GM21447 (cell line): ENCODE measurements at regions not wholly inside any gene's neighbourhood (a gene's known extent, or its start where the extent isn't known, plus 50 kb on each side); places are given as distances from the start of the nearest gene placed in this dataset.
"Not testable (repeated sequence)": the region's sequence is repeated elsewhere in the genome, so short reads cannot be mapped to it uniquely, and the experiment has no call there.

Experiments used
- ATAC-seq: cut with Tn5 transposase; IDR thresholded peaks from one replicate; pipeline ENCODE4 v1.9.1; 2021; ENCODE audit not compliant: unreplicated experiment

GRCh38 chr3:83251490-83251889, 1490.0 kb upstream of the GBE1 start:
- no peak for ATAC-seq

DNA sequence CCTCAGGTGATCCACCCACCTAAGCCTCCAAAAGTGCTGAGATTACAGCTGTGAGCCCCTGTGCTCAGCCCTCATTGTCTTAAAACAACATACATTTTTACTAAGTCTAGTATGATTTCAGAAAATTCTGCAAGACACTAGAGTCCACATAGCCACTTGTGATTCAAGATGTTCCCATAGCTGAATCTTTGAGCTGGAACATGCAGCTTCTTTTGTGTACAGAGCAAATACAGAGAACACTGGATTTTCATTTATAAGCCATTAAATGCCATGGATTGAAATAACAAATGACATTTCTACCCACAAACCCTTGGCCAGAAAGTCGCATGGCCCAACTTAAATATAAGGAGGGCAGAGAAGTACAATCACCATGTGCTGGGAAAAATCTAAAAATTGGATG, 1489.2 kb upstream of the GBE1 start:
- no peak for ATAC-seq

- no peak for ATAC-seq
Observed at GRCh38 chr3:83248454-83248853, 1487.0 kb upstream of the GBE1 start.

GRCh38 chr3:83235180-83235814, 1473.9 kb upstream of the GBE1 start:
- no peak for ATAC-seq

- no peak for ATAC-seq
Observed at GRCh38 chr3:83233715-83234114, 1472.3 kb upstream of the GBE1 start.

DNA sequence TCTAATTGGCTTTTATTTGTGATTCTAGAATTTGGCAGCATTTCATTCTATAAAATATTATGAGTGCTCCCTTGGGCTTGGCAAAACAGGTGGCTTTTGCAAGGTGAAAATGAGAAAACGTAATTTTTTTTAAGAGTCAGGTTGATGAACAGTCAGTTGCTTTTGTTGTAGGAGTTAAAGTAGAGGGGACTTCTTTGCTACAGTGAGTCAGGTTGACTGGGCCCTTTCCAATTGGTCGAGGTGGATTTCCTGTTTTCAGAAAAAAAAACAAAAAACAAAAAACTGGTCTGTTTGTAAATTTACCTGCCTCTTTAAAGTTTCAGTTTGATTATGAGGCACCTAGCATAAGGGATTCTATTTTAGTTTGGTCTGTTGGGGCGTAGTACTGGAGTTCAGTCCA, 1469.4 kb upstream of the GBE1 start:
- no peak for ATAC-seq

DNA sequence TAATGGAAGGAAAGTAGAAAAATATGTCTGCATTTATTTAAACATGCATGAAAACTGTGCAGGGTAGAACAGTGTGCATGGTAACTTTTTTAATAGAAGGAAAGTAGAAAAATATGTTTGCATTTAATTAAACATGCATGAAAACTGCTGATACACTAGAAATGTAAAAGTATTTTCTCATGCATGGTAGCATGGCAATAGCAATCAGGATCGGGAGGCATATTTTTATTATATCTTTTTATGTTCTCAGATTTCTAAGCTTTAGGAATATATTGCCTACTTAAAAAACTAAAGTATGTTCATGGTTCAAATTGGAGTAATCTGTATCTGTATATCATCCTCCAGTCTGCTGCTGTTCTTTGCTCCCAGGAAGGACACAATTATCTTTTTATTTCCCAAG, 1468.9 kb upstream of the GBE1 start:
- ATAC-seq = no peak

- ATAC-seq = no peak
Observed at GRCh38 chr3:83226751-83227150, 1465.3 kb upstream of the GBE1 start.

DNA sequence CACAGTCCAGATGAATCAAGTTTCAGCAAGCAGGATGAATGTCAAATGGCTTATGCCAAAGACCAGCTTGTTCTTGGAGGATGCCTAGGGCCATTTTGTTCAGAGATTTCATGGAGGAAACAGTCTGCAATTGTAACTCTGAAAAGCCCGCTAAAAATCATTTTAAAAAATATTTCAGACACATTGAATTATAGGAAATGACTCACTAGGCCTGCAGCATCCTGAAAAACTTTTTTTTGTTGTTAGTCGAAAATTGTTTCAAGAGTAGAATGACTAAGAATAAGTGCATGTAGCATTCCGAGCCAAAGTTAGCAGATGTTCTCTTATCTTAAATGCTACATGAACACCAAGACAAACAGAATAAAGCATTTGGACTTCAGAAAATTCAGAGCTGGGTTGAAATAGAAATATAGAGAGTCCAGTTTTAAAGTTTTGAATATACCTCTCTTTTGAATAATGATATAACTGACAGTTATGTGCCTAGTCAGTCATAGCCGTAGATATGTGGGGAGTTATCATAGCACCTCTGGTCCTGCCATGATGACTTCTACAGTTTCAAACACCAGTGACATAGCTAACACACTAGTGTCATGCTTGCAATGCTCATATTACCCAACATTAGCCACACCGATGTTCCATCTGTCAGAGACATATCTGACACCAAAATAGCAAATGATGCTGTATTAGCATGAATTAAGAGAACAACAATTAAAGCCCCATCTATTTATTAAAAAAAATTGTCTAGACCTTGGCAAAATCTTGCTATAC, 1462.8 kb upstream of the GBE1 start:
- ATAC-seq = no peak

DNA sequence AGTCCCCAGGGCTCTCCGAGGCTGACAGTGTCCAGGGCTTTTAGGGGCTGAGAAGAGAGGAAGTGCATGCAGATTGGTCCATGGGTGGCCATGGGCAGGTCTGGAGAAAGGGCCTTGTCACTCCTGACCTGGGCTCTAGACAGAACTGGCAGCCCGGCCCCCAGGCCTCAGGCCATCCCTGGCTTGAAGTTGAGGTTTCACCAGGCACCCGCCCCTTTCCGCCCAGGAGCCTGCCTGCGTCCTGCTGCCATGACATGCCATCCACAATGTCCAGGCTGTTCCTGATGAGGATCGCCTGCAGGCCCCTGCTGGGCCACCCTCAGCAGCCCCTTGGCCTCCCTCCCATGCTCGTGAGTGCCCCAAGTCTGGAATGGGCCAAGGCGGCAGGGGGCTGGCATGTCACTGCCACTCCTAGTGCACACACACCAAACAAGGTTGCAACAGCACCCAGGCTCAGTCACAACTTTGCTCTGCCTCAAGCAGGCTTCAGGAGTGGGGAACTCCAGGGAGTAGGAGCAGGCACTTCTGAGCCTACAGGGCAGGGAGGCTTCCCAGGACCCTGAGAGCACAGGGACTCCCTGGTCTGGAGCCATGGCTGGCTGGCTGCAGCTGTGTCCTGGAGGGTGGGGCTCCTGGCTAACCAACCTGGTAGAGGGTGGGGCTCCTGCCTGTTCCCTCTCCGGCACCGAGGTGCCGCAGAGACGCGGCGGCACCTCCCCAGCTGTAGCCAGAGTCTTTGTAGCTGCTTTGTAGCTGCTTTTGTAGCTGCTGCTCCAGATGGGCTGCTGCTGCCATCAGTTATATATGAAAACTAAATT, 1457.1 kb upstream of the GBE1 start:
- ATAC-seq = no peak

- not testable (repeated sequence) for ATAC-seq
Observed at GRCh38 chr3:83217595-83218118, 1456.2 kb upstream of the GBE1 start.

DNA sequence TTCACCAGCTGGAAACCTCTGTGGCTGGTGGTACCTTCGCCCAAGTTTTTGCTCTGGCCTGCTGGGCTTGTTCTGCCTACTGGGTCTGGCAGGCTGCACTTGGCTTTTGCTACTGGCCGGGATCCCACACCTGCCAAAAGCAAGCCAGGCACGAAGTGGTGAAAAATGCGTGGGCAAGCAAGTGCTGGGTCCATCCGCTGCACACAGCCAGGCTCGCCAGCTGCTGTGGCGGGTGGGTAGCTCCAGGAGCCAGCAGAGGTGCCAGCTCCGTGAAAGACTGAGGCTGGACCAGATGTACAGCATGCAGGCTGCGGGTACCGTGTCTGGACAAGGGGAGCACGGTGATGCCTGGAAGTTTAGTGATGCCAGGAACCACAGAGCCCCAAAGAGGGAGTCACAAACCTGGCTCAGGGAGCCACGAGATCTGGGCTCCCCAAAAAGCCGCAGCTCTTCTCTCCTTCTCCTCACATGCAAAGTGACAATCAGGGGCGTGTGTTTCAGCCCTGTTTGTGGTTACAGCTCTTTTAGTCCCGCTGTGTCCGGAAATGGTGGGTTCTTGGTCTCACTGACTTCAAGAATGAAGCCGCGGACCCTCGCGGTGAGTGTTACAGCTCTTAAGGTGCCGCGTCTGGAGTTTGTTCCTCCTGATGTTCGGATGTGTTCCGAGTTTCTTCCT, 1455.6 kb upstream of the GBE1 start:
- ATAC-seq = no peak

- no peak for ATAC-seq
Observed at GRCh38 chr3:83195243-83195642, 1433.8 kb upstream of the GBE1 start.

- ATAC-seq = no peak
Observed at GRCh38 chr3:83193526-83193925, 1432.1 kb upstream of the GBE1 start.

GRCh38 chr3:83189634-83190033, 1428.2 kb upstream of the GBE1 start:
- no peak for ATAC-seq

DNA sequence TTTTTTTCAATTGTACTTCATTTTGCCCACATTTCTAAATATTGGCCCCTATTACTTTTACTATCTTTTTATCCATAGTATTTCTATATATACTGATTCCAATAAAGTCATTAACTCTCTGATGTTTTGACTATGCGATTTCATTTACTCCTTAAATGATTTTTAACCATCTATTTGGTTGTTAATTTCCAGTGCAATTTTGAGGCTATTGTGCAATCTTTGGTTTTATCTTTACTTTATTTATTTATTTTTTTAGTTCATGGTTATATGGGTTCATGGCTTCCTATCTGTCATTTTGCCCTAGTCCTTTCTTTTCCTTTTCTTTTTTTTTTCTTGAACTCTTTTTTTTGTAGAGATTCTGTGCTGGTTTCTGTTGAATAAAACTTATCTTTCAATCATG, 1408.0 kb upstream of the GBE1 start:
- ATAC-seq = no peak

GRCh38 chr3:83150896-83151295, 1389.5 kb upstream of the GBE1 start:
- no peak for ATAC-seq

DNA sequence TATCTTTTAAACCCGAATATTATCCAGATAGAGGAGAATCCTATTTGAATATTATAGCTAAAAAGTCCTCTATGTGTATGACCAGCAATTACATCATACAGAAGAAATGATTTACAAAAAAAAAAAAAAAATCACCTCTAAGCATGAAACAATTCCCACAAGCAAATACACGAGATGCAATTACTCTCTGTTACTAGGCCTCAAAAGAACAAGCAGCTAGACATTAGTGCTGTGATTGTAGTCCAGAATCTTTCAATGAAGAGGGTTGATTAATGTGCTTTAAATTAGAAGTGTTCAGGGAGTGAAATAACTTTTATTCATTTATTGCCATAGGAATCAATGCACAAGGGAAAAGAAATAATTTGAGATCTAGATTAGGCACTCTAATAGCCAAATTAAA, 1379.5 kb upstream of the GBE1 start:
- ATAC-seq = no peak

- no peak for ATAC-seq
Observed at GRCh38 chr3:83131236-83131635, 1369.8 kb upstream of the GBE1 start.

DNA sequence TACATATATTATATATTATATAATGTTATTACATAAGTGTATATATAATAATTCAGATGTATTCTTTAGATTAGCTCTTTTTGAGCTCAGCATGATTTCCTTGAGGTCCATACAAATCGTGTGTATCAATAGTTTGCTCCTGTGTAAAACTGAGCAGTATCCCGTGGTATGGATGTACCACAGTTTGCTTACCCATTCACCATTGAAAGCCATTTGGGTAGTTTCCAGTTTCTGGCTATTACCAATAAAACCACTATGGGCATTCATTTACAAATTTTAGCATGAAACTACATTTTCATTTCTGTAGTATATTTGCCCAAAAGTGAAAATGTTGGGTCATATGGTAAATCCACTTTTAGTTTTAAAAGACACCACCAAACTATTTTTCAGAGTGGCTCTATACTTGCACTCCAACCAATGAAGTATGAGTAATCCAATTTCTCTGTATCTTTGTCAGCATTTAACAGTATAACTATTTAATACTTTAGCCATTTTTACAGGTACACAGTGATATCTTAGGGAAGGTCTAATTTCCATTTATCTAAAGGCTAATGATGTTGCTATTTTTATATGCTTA, 1361.4 kb upstream of the GBE1 start:
- no peak for ATAC-seq

DNA sequence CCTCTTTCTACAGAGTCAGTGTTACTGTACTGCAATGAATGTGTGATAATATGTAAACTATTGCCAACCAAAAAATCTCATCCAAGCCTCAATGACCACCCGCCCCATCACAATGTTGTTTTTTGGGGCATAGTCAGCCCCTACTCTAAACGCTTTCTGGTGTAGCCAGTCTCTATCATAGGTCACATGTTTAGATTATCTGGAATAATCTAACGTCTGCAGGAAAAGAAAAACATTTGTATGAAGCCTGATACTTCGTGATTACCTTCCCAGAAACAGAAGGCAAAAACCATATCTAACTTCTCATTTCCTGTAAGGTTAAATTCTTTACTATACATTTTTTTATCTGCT, 1331.8 kb upstream of the GBE1 start:
- no peak for ATAC-seq
